ENCODE measurements at regions not wholly inside any gene's neighbourhood (a gene's known extent, or its start where the extent isn't known, plus 50 kb on each side); places are given as distances from the start of the nearest gene placed in this dataset.

- ChIA-PET POLR2A (no interaction called here), CTCF (ENCODE audit: low intra/inter-chr PET ratio, low total read pairs) (interaction anchor here (3.2 kb wide), 1 partner anchor 24 kb away, joined by 20 read pairs; no protein-coding TSS in a partner anchor)
- DNase-seq (ENCODE audit: low spot score) (no peak), FAIRE-seq (no peak), ATAC-seq (no peak)
- H4K20me1 ChIP-seq (ENCODE audit: insufficient read depth, low read length) = no peaks in the 10 kb centered on the region
- BruUV-seq (replicated peaks) = no TSS peak
- WGBS (ENCODE audit: low lambda C conversion rate) = 48% methylated on average over 4 of the region's 4 CpGs
- peaks cover 20% of the 10 kb centered on the region for H3K4me1 ChIP-seq (ENCODE audit: insufficient read depth, low read length)
- H3K27ac ChIP-seq (ENCODE audit: extremely low read length, insufficient read depth, low read length) = no peak overlapping the region
- H3K36me3 ChIP-seq (replicated peaks in 1 of 2; ENCODE audit: control insufficient read depth in 1 of 2, insufficient read depth in 2 of 2, low read length in 2 of 2) = no peaks in the 10 kb centered on the region
- no peak overlapping the region for H3K9ac ChIP-seq (ENCODE audit: insufficient read depth, low read depth, low read length)
- no peak overlapping the region for H3K4me3 ChIP-seq (replicated peaks in 1 of 3; ENCODE audit: insufficient read depth in 1 of 3, low read depth in 2 of 3, low read length in 3 of 3)
- H2AFZ ChIP-seq (ENCODE audit: low read length) = no peak overlapping the region
- in situ Hi-C loops (cut with HindIII; ENCODE audit: extremely low pct_ligation_motif_present, low pct_unique_long_range_greater_than_20kb) = loop anchor here (5.0 kb wide), 1 partner anchor 46 kb away; no protein-coding TSS in a partner anchor
- H3K79me2 ChIP-seq (ENCODE audit: insufficient read depth, low read length) = no peaks in the 10 kb centered on the region
- no peak for TF ChIP-seq ZBTB7A (CRISPR knock-in tag; IDR thresholded peaks at IDR 0.05)
- TF ChIP-seq, protein P1, sequence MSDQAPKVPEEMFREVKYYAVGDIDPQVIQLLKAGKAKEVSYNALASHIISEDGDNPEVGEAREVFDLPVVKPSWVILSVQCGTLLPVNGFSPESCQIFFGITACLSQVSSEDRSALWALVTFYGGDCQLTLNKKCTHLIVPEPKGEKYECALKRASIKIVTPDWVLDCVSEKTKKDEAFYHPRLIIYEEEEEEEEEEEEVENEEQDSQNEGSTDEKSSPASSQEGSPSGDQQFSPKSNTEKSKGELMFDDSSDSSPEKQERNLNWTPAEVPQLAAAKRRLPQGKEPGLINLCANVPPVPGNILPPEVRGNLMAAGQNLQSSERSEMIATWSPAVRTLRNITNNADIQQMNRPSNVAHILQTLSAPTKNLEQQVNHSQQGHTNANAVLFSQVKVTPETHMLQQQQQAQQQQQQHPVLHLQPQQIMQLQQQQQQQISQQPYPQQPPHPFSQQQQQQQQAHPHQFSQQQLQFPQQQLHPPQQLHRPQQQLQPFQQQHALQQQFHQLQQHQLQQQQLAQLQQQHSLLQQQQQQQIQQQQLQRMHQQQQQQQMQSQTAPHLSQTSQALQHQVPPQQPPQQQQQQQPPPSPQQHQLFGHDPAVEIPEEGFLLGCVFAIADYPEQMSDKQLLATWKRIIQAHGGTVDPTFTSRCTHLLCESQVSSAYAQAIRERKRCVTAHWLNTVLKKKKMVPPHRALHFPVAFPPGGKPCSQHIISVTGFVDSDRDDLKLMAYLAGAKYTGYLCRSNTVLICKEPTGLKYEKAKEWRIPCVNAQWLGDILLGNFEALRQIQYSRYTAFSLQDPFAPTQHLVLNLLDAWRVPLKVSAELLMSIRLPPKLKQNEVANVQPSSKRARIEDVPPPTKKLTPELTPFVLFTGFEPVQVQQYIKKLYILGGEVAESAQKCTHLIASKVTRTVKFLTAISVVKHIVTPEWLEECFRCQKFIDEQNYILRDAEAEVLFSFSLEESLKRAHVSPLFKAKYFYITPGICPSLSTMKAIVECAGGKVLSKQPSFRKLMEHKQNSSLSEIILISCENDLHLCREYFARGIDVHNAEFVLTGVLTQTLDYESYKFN (CRISPR knock-in tag; conservative IDR thresholded peaks at IDR 0.05) = no peak
- TF ChIP-seq, protein P2, sequence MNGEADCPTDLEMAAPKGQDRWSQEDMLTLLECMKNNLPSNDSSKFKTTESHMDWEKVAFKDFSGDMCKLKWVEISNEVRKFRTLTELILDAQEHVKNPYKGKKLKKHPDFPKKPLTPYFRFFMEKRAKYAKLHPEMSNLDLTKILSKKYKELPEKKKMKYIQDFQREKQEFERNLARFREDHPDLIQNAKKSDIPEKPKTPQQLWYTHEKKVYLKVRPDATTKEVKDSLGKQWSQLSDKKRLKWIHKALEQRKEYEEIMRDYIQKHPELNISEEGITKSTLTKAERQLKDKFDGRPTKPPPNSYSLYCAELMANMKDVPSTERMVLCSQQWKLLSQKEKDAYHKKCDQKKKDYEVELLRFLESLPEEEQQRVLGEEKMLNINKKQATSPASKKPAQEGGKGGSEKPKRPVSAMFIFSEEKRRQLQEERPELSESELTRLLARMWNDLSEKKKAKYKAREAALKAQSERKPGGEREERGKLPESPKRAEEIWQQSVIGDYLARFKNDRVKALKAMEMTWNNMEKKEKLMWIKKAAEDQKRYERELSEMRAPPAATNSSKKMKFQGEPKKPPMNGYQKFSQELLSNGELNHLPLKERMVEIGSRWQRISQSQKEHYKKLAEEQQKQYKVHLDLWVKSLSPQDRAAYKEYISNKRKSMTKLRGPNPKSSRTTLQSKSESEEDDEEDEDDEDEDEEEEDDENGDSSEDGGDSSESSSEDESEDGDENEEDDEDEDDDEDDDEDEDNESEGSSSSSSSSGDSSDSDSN (CRISPR knock-in tag; IDR thresholded peaks at IDR 0.05) = no peak
- no peak for TF ChIP-seq GRHL1 (CRISPR knock-in tag; conservative IDR thresholded peaks at IDR 0.05)
- no peak for TF ChIP-seq ZNF207 (IDR thresholded peaks at IDR 0.05; ENCODE audit: borderline replicate concordance)
- TF ChIP-seq NR2F1 (CRISPR knock-in tag; IDR thresholded peaks at IDR 0.05) = no peak
- TF ChIP-seq SOX13 (IDR thresholded peaks at IDR 0.05) = no peak
- no peak for TF ChIP-seq SOX13 (CRISPR knock-in tag; conservative IDR thresholded peaks at IDR 0.05 in 1 of 2, IDR thresholded peaks at IDR 0.05 in 1 of 2)
- TF ChIP-seq GATAD1 (CRISPR knock-in tag; IDR thresholded peaks at IDR 0.05) = no peak
- TF ChIP-seq ZNF598 (CRISPR knock-in tag; IDR thresholded peaks at IDR 0.05; ENCODE audit: borderline replicate concordance) = no peak
- TF ChIP-seq, protein P3, sequence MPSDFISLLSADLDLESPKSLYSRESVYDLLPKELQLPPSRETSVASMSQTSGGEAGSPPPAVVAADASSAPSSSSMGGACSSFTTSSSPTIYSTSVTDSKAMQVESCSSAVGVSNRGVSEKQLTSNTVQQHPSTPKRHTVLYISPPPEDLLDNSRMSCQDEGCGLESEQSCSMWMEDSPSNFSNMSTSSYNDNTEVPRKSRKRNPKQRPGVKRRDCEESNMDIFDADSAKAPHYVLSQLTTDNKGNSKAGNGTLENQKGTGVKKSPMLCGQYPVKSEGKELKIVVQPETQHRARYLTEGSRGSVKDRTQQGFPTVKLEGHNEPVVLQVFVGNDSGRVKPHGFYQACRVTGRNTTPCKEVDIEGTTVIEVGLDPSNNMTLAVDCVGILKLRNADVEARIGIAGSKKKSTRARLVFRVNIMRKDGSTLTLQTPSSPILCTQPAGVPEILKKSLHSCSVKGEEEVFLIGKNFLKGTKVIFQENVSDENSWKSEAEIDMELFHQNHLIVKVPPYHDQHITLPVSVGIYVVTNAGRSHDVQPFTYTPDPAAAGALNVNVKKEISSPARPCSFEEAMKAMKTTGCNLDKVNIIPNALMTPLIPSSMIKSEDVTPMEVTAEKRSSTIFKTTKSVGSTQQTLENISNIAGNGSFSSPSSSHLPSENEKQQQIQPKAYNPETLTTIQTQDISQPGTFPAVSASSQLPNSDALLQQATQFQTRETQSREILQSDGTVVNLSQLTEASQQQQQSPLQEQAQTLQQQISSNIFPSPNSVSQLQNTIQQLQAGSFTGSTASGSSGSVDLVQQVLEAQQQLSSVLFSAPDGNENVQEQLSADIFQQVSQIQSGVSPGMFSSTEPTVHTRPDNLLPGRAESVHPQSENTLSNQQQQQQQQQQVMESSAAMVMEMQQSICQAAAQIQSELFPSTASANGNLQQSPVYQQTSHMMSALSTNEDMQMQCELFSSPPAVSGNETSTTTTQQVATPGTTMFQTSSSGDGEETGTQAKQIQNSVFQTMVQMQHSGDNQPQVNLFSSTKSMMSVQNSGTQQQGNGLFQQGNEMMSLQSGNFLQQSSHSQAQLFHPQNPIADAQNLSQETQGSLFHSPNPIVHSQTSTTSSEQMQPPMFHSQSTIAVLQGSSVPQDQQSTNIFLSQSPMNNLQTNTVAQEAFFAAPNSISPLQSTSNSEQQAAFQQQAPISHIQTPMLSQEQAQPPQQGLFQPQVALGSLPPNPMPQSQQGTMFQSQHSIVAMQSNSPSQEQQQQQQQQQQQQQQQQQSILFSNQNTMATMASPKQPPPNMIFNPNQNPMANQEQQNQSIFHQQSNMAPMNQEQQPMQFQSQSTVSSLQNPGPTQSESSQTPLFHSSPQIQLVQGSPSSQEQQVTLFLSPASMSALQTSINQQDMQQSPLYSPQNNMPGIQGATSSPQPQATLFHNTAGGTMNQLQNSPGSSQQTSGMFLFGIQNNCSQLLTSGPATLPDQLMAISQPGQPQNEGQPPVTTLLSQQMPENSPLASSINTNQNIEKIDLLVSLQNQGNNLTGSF (CRISPR knock-in tag; IDR thresholded peaks at IDR 0.05) = no peak
- H3K27me3 ChIP-seq (ENCODE audit: control insufficient read depth in 1 of 2, insufficient read depth in 2 of 2, low read length in 2 of 2) = peaks cover 0 to 36% of the 10 kb centered on the region in 2 experiments; a peak in 2 of 5 replicates
- intact Hi-C loops (cut with micrococcal nuclease; ENCODE audit: unreplicated experiment) = no loop called here
- H3K4me2 ChIP-seq (ENCODE audit: low read depth, low read length) = no peak overlapping the region
- H3K9me3 ChIP-seq (ENCODE audit: low read length) = no peaks in the 10 kb centered on the region
Observed at GRCh38 chr2:205901491-205901890, 184.5 kb downstream of the INO80D start.

All from HepG2 (cell line).